ENCODE measurements at regions not wholly inside any gene's neighbourhood (a gene's known extent, or its start where the extent isn't known, plus 50 kb on each side); places are given as distances from the start of the nearest gene placed in this dataset.
"Not testable (repeated sequence)": the region's sequence is repeated elsewhere in the genome, so short reads cannot be mapped to it uniquely, and the experiment has no call there.

- DNase-seq (ENCODE audit: low read depth in 2 of 2, low spot score in 1 of 2), result no peak
Observed at GRCh38 chr1:55309786-55310504, 94.8 kb upstream of the USP24 start.

- no peak for DNase-seq (ENCODE audit: low read depth in 2 of 2, low spot score in 1 of 2)
Observed at GRCh38 chr1:55309053-55309452, 93.9 kb upstream of the USP24 start.

DNA sequence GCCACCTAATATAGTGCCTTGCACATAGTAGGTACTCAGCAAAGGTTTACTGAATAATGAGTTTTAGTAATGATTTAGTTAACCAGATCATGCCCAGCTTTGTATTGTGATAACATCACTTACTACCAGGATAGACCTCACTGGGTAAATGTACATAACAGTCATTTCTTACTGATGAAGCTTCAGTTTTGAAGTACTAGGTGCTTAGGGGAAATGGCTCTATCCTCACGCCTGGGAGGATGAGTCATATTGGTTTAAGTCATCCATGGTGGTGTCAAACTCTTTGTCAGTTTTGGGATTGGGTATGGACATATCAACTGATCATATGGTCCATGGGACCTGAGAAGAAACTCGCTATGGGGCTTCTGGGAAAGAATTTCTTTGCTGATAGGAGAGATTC, 90.6 kb upstream of the USP24 start:
- no peak for DNase-seq (ENCODE audit: low read depth in 2 of 2, low spot score in 1 of 2)

GRCh38 chr1:55304229-55304740, 89.1 kb upstream of the USP24 start:
- DNase-seq (ENCODE audit: low read depth in 2 of 2, low spot score in 1 of 2), result no peak

DNA sequence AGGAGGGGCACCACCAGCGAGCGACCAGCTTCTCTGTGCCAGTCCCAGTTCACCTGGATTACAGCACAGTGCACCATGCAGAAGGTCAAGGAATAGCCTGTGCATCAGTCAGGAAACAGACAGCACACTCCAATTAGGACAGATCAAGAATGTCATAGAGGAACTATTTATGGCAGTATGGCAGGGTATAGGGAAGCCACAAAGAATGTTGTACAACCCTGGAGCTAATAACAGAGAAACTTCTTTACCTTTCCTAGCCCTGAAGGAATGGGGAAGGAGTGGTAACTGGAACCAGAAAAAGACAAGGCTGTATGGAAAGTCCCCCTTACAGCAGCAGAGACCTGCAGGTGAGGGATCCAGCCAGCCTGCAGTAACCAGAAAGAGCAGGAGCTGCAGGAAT, 87.8 kb upstream of the USP24 start:
- no peak for DNase-seq (ENCODE audit: low read depth in 2 of 2, low spot score in 1 of 2)

DNA sequence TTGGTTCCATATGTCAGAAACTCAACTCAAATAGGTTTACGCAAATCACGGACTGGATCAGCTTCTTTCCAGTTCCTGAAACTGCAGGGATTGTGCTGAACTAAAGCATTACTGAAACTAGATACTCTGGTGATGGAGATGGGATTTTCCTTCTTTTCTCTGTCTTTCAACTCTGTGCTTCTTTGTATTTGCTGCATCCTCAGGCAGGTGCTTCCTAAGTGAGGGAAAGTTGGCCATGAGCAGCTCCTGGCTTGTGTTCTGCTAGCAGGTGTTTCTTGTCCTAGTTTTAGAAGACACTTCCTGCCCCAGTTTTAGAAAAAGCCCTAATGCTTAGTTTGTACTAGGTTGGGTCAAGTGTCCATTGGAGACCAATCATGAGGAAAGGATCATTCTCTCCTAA, 86.7 kb upstream of the USP24 start:
- DNase-seq (ENCODE audit: low read depth in 2 of 2, low spot score in 1 of 2), result no peak

DNA sequence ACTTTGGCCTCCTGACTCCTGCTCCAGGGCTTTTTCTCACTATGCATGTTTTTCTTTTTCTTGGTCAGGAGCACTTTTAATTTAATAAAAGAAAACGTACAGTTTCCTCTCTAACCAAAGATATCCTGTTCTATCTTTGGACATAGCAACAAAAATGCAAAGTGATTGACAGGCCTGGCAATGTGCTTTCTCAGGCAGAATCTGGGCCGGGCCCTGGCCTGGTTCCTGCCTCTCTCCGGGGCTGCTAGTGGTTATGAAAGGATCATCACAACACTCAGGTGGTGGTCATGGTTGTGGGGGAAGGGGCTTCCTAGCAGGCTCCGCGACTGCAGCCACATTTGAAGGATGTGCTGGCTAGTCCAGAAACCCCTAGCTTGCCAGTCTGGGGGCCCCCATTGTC, 85.8 kb upstream of the USP24 start:
- DNase-seq (ENCODE audit: low read depth in 2 of 2, low spot score in 1 of 2), result no peak

DNA sequence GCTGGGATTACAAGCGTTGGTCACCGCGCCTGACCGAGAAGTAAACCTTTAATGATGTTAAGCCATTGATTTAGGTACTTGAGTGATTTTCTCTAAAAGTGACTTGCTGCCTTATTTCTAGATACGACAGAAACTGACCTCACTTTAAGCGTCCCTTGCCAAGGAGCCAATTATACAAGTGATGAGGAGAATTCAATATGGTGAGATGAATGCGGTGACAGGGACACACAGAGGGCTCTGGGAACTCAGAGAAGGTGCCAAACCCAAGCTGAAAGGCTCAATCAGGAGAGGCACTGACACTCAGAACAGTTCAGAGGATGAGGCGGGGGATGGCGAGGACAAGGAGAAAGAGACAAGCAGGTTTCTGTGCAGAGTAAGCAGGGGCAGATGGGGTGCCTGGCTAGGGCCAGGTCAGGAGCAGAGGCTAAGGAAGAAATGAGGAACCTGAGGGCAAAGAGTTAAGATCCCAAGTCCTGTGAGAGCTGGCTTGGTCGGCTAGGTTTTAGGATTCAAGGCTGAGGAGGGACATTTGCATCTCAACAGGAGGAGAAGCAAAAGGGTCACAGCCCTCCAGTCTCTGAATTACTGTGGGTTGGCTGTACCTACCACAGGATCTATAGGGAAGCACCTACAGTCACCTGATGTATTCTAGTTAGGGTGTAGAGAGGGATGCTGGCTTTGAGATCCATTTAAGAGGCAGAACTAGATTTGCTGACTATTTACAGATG, 83.2 kb upstream of the USP24 start:
- no peak for DNase-seq (ENCODE audit: low read depth in 2 of 2, low spot score in 1 of 2)

DNA sequence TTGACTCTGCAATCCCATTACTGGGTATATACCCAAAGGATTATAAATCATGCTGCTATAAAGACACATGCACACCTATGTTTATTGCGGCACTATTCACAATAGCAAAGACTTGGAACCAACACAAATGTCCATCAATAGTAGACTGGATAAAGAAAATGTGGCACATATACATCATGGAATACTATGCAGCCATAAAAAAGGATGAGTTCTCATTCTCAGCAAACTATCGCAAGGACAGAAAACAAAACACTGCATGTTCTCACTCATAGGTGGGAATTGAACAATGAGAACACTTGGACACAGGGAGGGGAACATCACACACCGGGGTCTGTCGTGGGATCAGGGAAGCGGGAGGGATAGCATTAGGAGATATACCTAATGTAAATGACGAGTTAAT, 81.1 kb upstream of the USP24 start:
- not testable (repeated sequence) for DNase-seq (ENCODE audit: low read depth in 2 of 2, low spot score in 1 of 2)

GRCh38 chr1:55289614-55290013, 74.5 kb upstream of the USP24 start:
- DNase-seq (ENCODE audit: low read depth in 2 of 2, low spot score in 1 of 2), result no peak

DNA sequence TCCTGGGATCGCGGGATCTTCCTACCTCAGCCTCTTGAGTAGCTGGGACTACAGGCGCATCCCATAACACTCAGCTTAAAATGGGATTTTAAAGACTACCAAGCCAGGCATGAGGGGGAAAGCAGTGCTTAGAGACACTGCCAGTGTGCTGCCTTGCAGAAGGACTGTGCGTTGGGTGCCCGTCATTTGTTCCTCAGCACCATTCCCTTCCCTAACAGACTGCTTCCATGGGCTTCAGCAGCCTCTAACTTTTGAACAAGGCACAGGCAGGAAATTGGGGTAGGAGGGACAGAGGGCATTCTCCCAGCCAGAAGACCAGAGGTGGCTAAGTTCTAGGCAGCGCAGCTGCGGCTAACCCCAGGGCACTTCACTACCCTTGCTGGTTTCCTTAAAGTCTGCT, 73.9 kb upstream of the USP24 start:
- DNase-seq (ENCODE audit: low read depth in 2 of 2, low spot score in 1 of 2), result no peak

DNA sequence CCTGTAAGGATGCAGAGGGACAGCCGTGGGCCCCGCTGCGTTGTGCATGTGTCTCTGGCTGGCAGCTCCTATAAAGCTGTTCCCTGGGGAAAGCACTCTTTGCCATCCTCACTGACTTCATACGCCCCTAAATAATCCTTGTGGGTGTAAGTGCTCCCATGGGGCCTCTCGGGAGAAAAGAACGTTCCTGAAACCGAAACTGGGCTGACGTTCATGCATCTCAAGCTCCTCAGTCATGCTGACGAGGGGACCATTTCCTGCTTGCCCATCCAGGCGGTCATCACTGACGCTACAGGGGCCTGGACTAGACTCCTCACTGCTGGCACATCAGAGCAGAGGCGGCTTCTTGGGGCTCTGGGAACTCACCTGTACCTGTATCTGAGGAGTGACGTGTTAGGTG, 73.1 kb upstream of the USP24 start:
- DNase-seq (ENCODE audit: low read depth in 2 of 2, low spot score in 1 of 2), result no peak

GRCh38 chr1:55287723-55288122, 72.6 kb upstream of the USP24 start:
- DNase-seq (ENCODE audit: low read depth in 2 of 2, low spot score in 1 of 2), result no peak

- no peak for DNase-seq (ENCODE audit: low read depth in 2 of 2, low spot score in 1 of 2)
Observed at GRCh38 chr1:55286856-55287602, 71.9 kb upstream of the USP24 start.

DNA sequence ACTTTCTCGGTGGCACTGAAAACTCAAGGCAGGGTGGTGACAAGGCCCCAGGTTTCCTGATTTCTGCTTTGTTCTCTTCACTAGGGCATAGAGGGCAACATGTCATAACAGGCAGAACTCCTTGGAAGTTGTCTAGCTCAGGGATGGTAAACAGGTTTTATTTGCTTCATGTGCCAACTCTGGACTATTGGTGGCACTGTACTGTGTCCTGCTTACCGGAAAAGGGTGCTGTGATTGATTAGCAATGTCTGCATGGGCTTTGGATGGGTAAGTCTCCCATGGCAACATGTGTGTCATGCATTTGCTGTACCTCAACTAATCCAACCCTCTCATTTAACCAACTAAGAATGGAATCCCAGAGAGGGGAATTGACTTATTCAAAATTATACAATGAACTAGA, 70.7 kb upstream of the USP24 start:
- no peak for DNase-seq (ENCODE audit: low read depth in 2 of 2, low spot score in 1 of 2)

DNA sequence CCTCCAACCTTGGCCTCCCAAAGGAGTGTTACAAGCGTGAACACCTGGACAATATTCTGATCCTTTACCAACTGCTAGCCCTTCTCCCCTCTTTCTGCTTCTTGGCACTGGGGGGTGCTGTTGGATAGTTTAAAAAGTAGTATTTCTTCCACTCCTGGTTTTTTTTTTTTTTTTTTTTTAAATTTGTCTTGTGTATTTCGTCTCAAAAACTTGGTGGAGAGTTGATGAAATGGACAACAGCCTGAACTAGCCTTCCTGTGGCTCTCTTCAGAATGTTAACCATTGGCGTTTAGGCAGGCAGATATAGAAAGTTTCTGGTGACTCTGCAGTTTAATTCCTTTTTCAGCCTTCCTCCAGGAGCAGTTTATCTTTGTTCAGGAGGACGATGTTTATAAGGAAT, 69.7 kb upstream of the USP24 start:
- DNase-seq (ENCODE audit: low read depth in 2 of 2, low spot score in 1 of 2), result no peak

GRCh38 chr1:55282058-55282457, 66.9 kb upstream of the USP24 start:
- DNase-seq (ENCODE audit: low read depth in 2 of 2, low spot score in 1 of 2), result no peak

DNA sequence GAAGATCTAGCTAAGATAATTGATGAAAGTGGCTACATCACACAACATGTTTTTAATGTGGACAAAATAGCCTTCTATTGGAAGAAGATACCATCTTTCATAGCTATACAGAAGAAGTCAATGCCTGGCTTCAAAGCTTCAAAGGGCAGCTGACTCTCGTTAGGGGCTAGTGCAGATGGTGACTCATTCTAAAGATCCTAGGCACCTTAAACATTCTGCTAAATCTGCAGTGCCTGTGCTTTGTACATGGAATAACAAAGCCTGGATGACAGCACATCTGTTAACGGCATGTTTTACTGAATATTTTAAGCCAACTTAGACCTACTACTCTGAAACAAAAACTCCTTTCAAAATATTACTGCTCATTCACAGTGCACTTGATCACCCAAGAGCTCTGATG, 65.6 kb upstream of the USP24 start:
- no peak for DNase-seq (ENCODE audit: low read depth in 2 of 2, low spot score in 1 of 2)

DNA sequence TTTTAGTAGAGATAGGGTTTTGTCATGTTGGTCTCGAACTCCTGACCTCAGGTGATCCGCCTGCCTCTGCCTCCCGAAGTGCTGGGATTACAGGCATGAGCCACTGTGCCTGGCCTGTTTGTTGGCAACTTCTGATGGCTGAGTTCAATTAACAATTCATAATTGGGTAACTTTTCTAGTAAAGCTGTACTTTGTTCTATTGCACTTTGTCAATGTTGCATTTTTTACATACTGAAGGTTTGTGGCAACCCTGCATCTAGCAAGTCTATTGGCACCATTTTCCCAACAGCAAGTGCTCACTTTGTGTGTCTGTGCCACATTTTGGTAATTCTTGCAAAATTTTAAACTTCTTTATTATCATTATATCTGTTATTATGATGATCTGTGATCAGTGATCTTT, 64.5 kb upstream of the USP24 start:
- no peak for DNase-seq (ENCODE audit: low read depth in 2 of 2, low spot score in 1 of 2)

GRCh38 chr1:55278378-55278777, 63.2 kb upstream of the USP24 start:
- no peak for DNase-seq (ENCODE audit: low read depth in 2 of 2, low spot score in 1 of 2)

- DNase-seq (ENCODE audit: low read depth in 2 of 2, low spot score in 1 of 2), result peak; percentile 43 to 65
Observed at GRCh38 chr1:55277377-55278130, 62.4 kb upstream of the USP24 start.

Data from stimulated activated CD8-positive, alpha-beta memory T cell treated with anti-CD3 and anti-CD28 coated beads, Interleukin-4, amount 100 ng/mL, for 4 hours (primary cell).